Inflammatory macrophage treated with lipopolysaccharide for 1 hour (primary cell): ENCODE measurements at regions not wholly inside any gene's neighbourhood (a gene's known extent, or its start where the extent isn't known, plus 50 kb on each side); places are given as distances from the start of the nearest gene placed in this dataset.
A peak's percentile ranks its signal among the peaks of the same experiment; 100 is the strongest.

ENCODE experiments used
- DNase-seq, 2 donors: peaks; one replicate each; pipeline ENCODE4 v3.0.0-alpha.2; 2020 to 2022

GRCh38 chr3:111244760-111245159 is 173.1 kb downstream of the NECTIN3 start:
- no peak for DNase-seq

- DNase-seq: no peak
These were observed 175.5 kb downstream of the NECTIN3 start for GRCh38 chr3:111246967-111247760.

- no peak for DNase-seq
These were observed 176.8 kb downstream of the NECTIN3 start for GRCh38 chr3:111248406-111248805.

- no peak for DNase-seq
These were observed 177.8 kb downstream of the NECTIN3 start for GRCh38 chr3:111249421-111249820.

- no peak for DNase-seq
These were observed 181.2 kb downstream of the NECTIN3 start for GRCh38 chr3:111252779-111253178.

- DNase-seq: no peak
These were observed 182.1 kb downstream of the NECTIN3 start for GRCh38 chr3:111253733-111254132.

- DNase-seq: no peak
These were observed 189.3 kb downstream of the NECTIN3 start for GRCh38 chr3:111260878-111261277.

GRCh38 chr3:111269777-111270176 is 198.2 kb downstream of the NECTIN3 start:
- no peak for DNase-seq

GRCh38 chr3:111277226-111277625 is 205.6 kb downstream of the NECTIN3 start:
- DNase-seq: no peak

- DNase-seq: no peak
These were observed 207.3 kb downstream of the NECTIN3 start for GRCh38 chr3:111278959-111279358.

- DNase-seq: peak in 1 of 2 donors; percentile 1
These were observed 210.4 kb downstream of the NECTIN3 start for GRCh38 chr3:111282024-111282423.

GRCh38 chr3:111283165-111283564 is 211.5 kb downstream of the NECTIN3 start:
- DNase-seq: no peak

- no peak for DNase-seq
These were observed 213.0 kb downstream of the NECTIN3 start for GRCh38 chr3:111284503-111285183.

GRCh38 chr3:111285184-111285538 is 213.5 kb downstream of the NECTIN3 start:
- DNase-seq: no peak

- DNase-seq: no peak
These were observed 214.1 kb downstream of the NECTIN3 start for GRCh38 chr3:111285694-111286093.

GRCh38 chr3:111286746-111287145 is 215.1 kb downstream of the NECTIN3 start:
- no peak for DNase-seq

GRCh38 chr3:111292117-111292516 is 220.5 kb downstream of the NECTIN3 start:
- no peak for DNase-seq

- DNase-seq: no peak
These were observed 227.6 kb downstream of the NECTIN3 start for GRCh38 chr3:111299192-111299615.

GRCh38 chr3:111301238-111301798 is 229.7 kb downstream of the NECTIN3 start:
- no peak for DNase-seq

GRCh38 chr3:111302063-111302462 is 230.4 kb downstream of the NECTIN3 start:
- DNase-seq: no peak

GRCh38 chr3:111303760-111304159 is 232.1 kb downstream of the NECTIN3 start:
- no peak for DNase-seq

- DNase-seq: no peak
These were observed 234.3 kb upstream of the CD96 start for GRCh38 chr3:111307676-111308075.

GRCh38 chr3:111311126-111311525 is 230.9 kb upstream of the CD96 start:
- DNase-seq: no peak

- DNase-seq: no peak
These were observed 230.2 kb upstream of the CD96 start for GRCh38 chr3:111311709-111312235.
